GM18502 (cell line): ENCODE measurements at regions not wholly inside any gene's neighbourhood (a gene's known extent, or its start where the extent isn't known, plus 50 kb on each side); places are given as distances from the start of the nearest gene placed in this dataset.

Experiments used
- ATAC-seq: cut with Tn5 transposase; IDR thresholded peaks from one replicate; pipeline ENCODE4 v1.9.1; 2021; ENCODE audit warnings: mild to moderate bottlenecking; ENCODE audit not compliant: unreplicated experiment, poor library complexity

- no peak for ATAC-seq
Measured at GRCh38 chr16:59411961-59412841, 678.1 kb upstream of the GOT2 start.

GRCh38 chr16:59410451-59410850, 676.3 kb upstream of the GOT2 start:
- ATAC-seq: no peak

- ATAC-seq: no peak
Measured at GRCh38 chr16:59405802-59406201, 671.7 kb upstream of the GOT2 start.

GRCh38 chr16:59404509-59404908, 670.4 kb upstream of the GOT2 start:
- ATAC-seq: no peak

GRCh38 chr16:59400830-59401229, 666.7 kb upstream of the GOT2 start:
- no peak for ATAC-seq

- ATAC-seq: no peak
Measured at GRCh38 chr16:59397638-59398037, 663.5 kb upstream of the GOT2 start.

- no peak for ATAC-seq
Measured at GRCh38 chr16:59394526-59394925, 660.4 kb upstream of the GOT2 start.

- no peak for ATAC-seq
Measured at GRCh38 chr16:59392911-59393310, 658.8 kb upstream of the GOT2 start.

GRCh38 chr16:59391617-59392364, 657.7 kb upstream of the GOT2 start:
- no peak for ATAC-seq

- ATAC-seq: no peak
Measured at GRCh38 chr16:59385959-59386358, 651.8 kb upstream of the GOT2 start.

- no peak for ATAC-seq
Measured at GRCh38 chr16:59385491-59385890, 651.4 kb upstream of the GOT2 start.

- ATAC-seq: no peak
Measured at GRCh38 chr16:59373632-59374031, 639.5 kb upstream of the GOT2 start.

- no peak for ATAC-seq
Measured at GRCh38 chr16:59370717-59371116, 636.6 kb upstream of the GOT2 start.

GRCh38 chr16:59369523-59369922, 635.4 kb upstream of the GOT2 start:
- no peak for ATAC-seq

- no peak for ATAC-seq
Measured at GRCh38 chr16:59368586-59368985, 634.5 kb upstream of the GOT2 start.

GRCh38 chr16:59356709-59357108, 622.6 kb upstream of the GOT2 start:
- ATAC-seq: no peak

GRCh38 chr16:59356144-59356543, 622.0 kb upstream of the GOT2 start:
- ATAC-seq: no peak

GRCh38 chr16:59355704-59356103, 621.6 kb upstream of the GOT2 start:
- ATAC-seq: no peak

GRCh38 chr16:59351305-59351903, 617.3 kb upstream of the GOT2 start:
- ATAC-seq: no peak

- ATAC-seq: no peak
Measured at GRCh38 chr16:59350670-59351069, 616.6 kb upstream of the GOT2 start.

GRCh38 chr16:59342669-59343068, 608.6 kb upstream of the GOT2 start:
- ATAC-seq: no peak
